GM12878 (cell line): ENCODE measurements at regions not wholly inside any gene's neighbourhood (a gene's known extent, or its start where the extent isn't known, plus 50 kb on each side); places are given as distances from the start of the nearest gene placed in this dataset.

ENCODE experiments used
- EZH2 ChIP-seq: IDR thresholded peaks from 2 replicates; pipeline ENCODE4 v1.6.1; 2012; ENCODE audit warnings: low read depth, mild to moderate bottlenecking, control low read depth, inconsistent platforms, low read length, borderline replicate concordance; ENCODE audit not compliant: control insufficient read depth
- TCF7 ChIP-seq: IDR thresholded peaks from 2 replicates; pipeline ENCODE4 v1.6.1; 2014; ENCODE audit warnings: antibody characterized with exemption, borderline replicate concordance
- TF ChIP-seq, protein P1 (sequence below): IDR thresholded peaks from 2 replicates; pipeline ENCODE4 v1.6.1; 2012; ENCODE audit warnings: mild to moderate bottlenecking, low read depth, low read length

DNA sequence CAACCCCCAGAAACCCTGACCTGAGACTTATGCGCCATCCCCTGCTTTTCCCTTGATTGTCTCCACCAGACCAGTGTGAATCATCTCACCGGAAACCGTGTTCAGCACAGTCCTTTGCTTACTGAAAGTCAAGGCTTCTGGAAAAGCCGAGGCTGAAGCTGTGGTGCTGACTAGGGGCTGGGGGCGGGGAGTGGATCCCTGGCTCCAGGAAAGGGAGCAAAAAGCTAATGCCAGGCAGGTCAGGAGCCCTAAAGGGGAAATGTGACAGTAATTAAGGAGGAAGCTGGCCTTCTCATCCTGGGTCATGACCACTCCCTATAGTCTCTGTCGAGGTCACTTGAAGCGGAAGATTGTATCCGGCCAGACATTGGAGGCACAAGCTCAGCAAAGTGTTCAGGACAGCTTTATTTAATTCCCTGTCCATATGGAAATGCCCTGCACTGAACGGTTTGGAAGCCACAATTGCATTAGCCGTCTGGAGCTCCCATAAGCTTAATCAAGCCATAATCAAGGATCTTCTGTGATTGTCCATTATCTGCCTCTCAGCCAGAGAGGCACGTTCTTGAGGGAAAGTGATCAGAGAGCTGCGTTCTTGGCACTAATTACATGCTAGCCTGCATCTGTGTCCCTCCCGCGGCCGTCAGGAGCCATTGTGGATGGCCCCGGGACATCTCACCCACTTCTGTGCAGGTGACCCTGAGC lies 403.6 kb downstream of the RRAGC start:
- TF ChIP-seq TCF7 (no peak), EZH2 (no peak)
- TF ChIP-seq, protein P1, sequence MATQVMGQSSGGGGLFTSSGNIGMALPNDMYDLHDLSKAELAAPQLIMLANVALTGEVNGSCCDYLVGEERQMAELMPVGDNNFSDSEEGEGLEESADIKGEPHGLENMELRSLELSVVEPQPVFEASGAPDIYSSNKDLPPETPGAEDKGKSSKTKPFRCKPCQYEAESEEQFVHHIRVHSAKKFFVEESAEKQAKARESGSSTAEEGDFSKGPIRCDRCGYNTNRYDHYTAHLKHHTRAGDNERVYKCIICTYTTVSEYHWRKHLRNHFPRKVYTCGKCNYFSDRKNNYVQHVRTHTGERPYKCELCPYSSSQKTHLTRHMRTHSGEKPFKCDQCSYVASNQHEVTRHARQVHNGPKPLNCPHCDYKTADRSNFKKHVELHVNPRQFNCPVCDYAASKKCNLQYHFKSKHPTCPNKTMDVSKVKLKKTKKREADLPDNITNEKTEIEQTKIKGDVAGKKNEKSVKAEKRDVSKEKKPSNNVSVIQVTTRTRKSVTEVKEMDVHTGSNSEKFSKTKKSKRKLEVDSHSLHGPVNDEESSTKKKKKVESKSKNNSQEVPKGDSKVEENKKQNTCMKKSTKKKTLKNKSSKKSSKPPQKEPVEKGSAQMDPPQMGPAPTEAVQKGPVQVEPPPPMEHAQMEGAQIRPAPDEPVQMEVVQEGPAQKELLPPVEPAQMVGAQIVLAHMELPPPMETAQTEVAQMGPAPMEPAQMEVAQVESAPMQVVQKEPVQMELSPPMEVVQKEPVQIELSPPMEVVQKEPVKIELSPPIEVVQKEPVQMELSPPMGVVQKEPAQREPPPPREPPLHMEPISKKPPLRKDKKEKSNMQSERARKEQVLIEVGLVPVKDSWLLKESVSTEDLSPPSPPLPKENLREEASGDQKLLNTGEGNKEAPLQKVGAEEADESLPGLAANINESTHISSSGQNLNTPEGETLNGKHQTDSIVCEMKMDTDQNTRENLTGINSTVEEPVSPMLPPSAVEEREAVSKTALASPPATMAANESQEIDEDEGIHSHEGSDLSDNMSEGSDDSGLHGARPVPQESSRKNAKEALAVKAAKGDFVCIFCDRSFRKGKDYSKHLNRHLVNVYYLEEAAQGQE: no peak
